SK-N-SH treated with all-trans-retinoic acid at 6 μM for 48 hours (cell line): ENCODE measurements at regions not wholly inside any gene's neighbourhood (a gene's known extent, or its start where the extent isn't known, plus 50 kb on each side); places are given as distances from the start of the nearest gene placed in this dataset.
"Not testable (repeated sequence)": the region's sequence is repeated elsewhere in the genome, so short reads cannot be mapped to it uniquely, and the experiment has no call there.

Source experiments
- CREB5 ChIP-seq: fragments of 250-450 bp; sonication (Bioruptor Pico); IDR thresholded peaks from 2 replicates; pipeline ENCODE4 v1.5.1; 2020; ENCODE audit warnings: low read depth, mild to moderate bottlenecking, moderate library complexity
- CSDC2 ChIP-seq: fragments of 250-450 bp; sonication (Bioruptor Pico); IDR thresholded peaks from 2 replicates; pipeline ENCODE4 v1.5.0; 2020; ENCODE audit warnings: mild to moderate bottlenecking, moderate library complexity
- CSRNP3 ChIP-seq: fragments of 250-450 bp; sonication (Bioruptor Pico); IDR thresholded peaks from 2 replicates; pipeline ENCODE4 v1.5.1; 2021; ENCODE audit warnings: mild to moderate bottlenecking, moderate library complexity
- ESRRG ChIP-seq: fragments of 250-450 bp; sonication (Bioruptor Pico); IDR thresholded peaks from 2 replicates; pipeline ENCODE4 v1.6.1; 2021; ENCODE audit warnings: mild to moderate bottlenecking
- TOX ChIP-seq: fragments of 250-450 bp; sonication (Bioruptor Pico); IDR thresholded peaks from 2 replicates; pipeline ENCODE4 v1.8.0; 2021; ENCODE audit warnings: mild to moderate bottlenecking, moderate library complexity, borderline replicate concordance
- ZFP3 ChIP-seq: fragments of 250-450 bp; sonication (Bioruptor Pico); IDR thresholded peaks from 2 replicates; pipeline ENCODE4 v1.5.0; 2020; ENCODE audit warnings: mild to moderate bottlenecking, moderate library complexity
- ZFP30 ChIP-seq: fragments of 450-650 bp; formaldehyde crosslinking; IDR thresholded peaks from 2 replicates; pipeline ENCODE4 v1.5.0; 2022; ENCODE audit warnings: mild to moderate bottlenecking, moderate library complexity

GRCh38 chr20:53669517-53670313, 76.1 kb upstream of the ZNF217 start:
- TF ChIP-seq TOX (CRISPR knock-in tag); ZFP30 (CRISPR knock-in tag); CSDC2 (CRISPR knock-in tag); ZFP3 (CRISPR knock-in tag); CSRNP3; CREB5 (CRISPR knock-in tag); ESRRG (CRISPR knock-in tag): not testable (repeated sequence)
